A673 (cell line): ENCODE measurements at regions not wholly inside any gene's neighbourhood (a gene's known extent, or its start where the extent isn't known, plus 50 kb on each side); places are given as distances from the start of the nearest gene placed in this dataset.
A peak's percentile ranks its signal among the peaks of the same experiment; 100 is the strongest.

Source experiments
- CTCF ChIP-seq: fragments of 300-800, 200-600 bp; sonication (generic); conservative IDR thresholded peaks from 2 replicates; pipeline ENCODE4 v1.5.1; 2017; ENCODE audit warnings: low read depth, mild to moderate bottlenecking, antibody characterized with exemption, low read length, moderate library complexity, mixed read lengths
- EZH2 ChIP-seq: fragments of 200-600 bp; sonication (generic); IDR thresholded peaks from 2 replicates; pipeline ENCODE4 v1.6.1; 2017; ENCODE audit warnings: borderline replicate concordance, low read depth, mild to moderate bottlenecking, mixed read lengths, antibody characterized with exemption, low read length; ENCODE audit not compliant: poor library complexity, severe bottlenecking

GRCh38 chrX:10725071-10725470 is 104.7 kb upstream of the MID1 start:
- peak; percentile 57 for TF ChIP-seq CTCF
- TF ChIP-seq EZH2, result no peak
